SK-N-SH (cell line): ENCODE measurements at regions not wholly inside any gene's neighbourhood (a gene's known extent, or its start where the extent isn't known, plus 50 kb on each side); places are given as distances from the start of the nearest gene placed in this dataset.

Experiments
- CTCF ChIP-seq: fragments of 200-600 bp; sonication (generic); IDR thresholded peaks from 2 replicates; pipeline ENCODE4 v1.6.1; 2017; ENCODE audit warnings: antibody characterized with exemption, mild to moderate bottlenecking, moderate library complexity
- EP300 ChIP-seq, 2 experiments: IDR thresholded peaks; 2 replicates each; pipeline versions ENCODE4 v1.4.0 to v1.6.1; 2012; ENCODE audit warnings: borderline replicate concordance in 1 of 2, low read depth in 1 of 2, low read length in 1 of 2
- MEF2A ChIP-seq: IDR thresholded peaks from 2 replicates; pipeline ENCODE4 v1.4.0; 2012; ENCODE audit warnings: low read depth, borderline replicate concordance
- POLR2AphosphoS5 ChIP-seq: IDR thresholded peaks from 2 replicates; pipeline ENCODE4 v1.6.1; 2012; ENCODE audit warnings: low read depth, low read length
- RAD21 ChIP-seq: IDR thresholded peaks from 2 replicates; pipeline ENCODE4 v1.6.1; 2012; ENCODE audit warnings: mild to moderate bottlenecking, low read length
- REST ChIP-seq: IDR thresholded peaks from 2 replicates; pipeline ENCODE4 v1.6.1; 2012; ENCODE audit warnings: mild to moderate bottlenecking, low read depth, low read length, moderate library complexity
- RFX5 ChIP-seq: IDR thresholded peaks from 2 replicates; pipeline ENCODE4 v1.6.1; 2012; ENCODE audit warnings: mild to moderate bottlenecking, improper control_type of control experiment, low read length
- SIN3A ChIP-seq: IDR thresholded peaks from 2 replicates; pipeline ENCODE4 v1.6.1; 2012; ENCODE audit warnings: low read depth, mild to moderate bottlenecking, low read length, moderate library complexity, borderline replicate concordance
- SMC3 ChIP-seq: IDR thresholded peaks from 2 replicates; pipeline ENCODE4 v1.6.1; 2012; ENCODE audit warnings: low read depth, low read length, improper control_type of control experiment
- USF2 ChIP-seq: fragments of 150-350 bp; IDR thresholded peaks from 2 replicates; pipeline ENCODE4 v1.6.1; 2017; ENCODE audit warnings: antibody characterized with exemption, low read length, low read depth, borderline replicate concordance

- TF ChIP-seq SIN3A (no peak), RAD21 (no peak), REST (no peak), USF2 (no peak), CTCF (no peak), SMC3 (no peak), POLR2AphosphoS5 (no peak), MEF2A (no peak), RFX5 (no peak), EP300 (IDR thresholded peaks at IDR 0.05; ENCODE audit: borderline replicate concordance in 1 of 2, low read depth in 1 of 2, low read length in 1 of 2) (no peak)
Measured at GRCh38 chr2:5410991-5411700, 281.0 kb upstream of the SOX11 start.
